GM23338 (cell line): ENCODE measurements at regions not wholly inside any gene's neighbourhood (a gene's known extent, or its start where the extent isn't known, plus 50 kb on each side); places are given as distances from the start of the nearest gene placed in this dataset.

ENCODE experiments used
- ATAC-seq: fragments of 200-7000 bp; cut with Tn5 transposase; 3 replicates; pipeline ENCODE4 v1.9.1; 2020
- DNase-seq: peaks from one replicate; pipeline ENCODE4 v3.0.0-alpha.2; 2015; ENCODE audit warnings: low spot score
- H2AFZ ChIP-seq: fragments of 200-600 bp; sonication (generic); 2 replicates; pipeline ENCODE4 v1.8.0; 2016; ENCODE audit warnings: antibody characterized with exemption, mild to moderate bottlenecking, moderate library complexity
- H3F3A ChIP-seq: fragments of 200-600 bp; sonication (generic); replicated peaks from 2 replicates; pipeline ENCODE4 v1.8.0; 2017; ENCODE audit warnings: antibody characterized with exemption, mixed run types, low read depth
- H3K27ac ChIP-seq: fragments of 200-600 bp; sonication (generic); 2 replicates; pipeline ENCODE4 v1.6.1; 2016; ENCODE audit warnings: low read depth
- H3K27me3 ChIP-seq: fragments of 200-600 bp; sonication (generic); 2 replicates; pipeline ENCODE4 v1.8.0; 2016; ENCODE audit warnings: mild to moderate bottlenecking, mixed run types, moderate library complexity; ENCODE audit not compliant: insufficient read depth
- H3K36me3 ChIP-seq: fragments of 200-600 bp; sonication (generic); 2 replicates; pipeline ENCODE4 v1.8.0; 2016; ENCODE audit warnings: mild to moderate bottlenecking; ENCODE audit not compliant: insufficient read depth
- H3K4me1 ChIP-seq: fragments of 200-600 bp; sonication (generic); 2 replicates; pipeline ENCODE4 v1.8.0; 2016; ENCODE audit warnings: mild to moderate bottlenecking, moderate library complexity; ENCODE audit not compliant: insufficient read depth
- H3K4me2 ChIP-seq: fragments of 200-600 bp; sonication (generic); 2 replicates; pipeline ENCODE4 v1.7.1; 2017; ENCODE audit warnings: mixed run types
- H3K4me3 ChIP-seq: fragments of 200-600 bp; sonication (generic); 2 replicates; pipeline ENCODE4 v1.6.1; 2016; ENCODE audit warnings: mixed run types
- H3K79me2 ChIP-seq: fragments of 200-600 bp; sonication (generic); replicated peaks from 2 replicates; pipeline ENCODE4 v1.8.0; 2017; ENCODE audit warnings: mild to moderate bottlenecking; ENCODE audit not compliant: insufficient read depth
- H3K9me2 ChIP-seq: fragments of 200-600 bp; sonication (generic); 2 replicates; pipeline ENCODE4 v1.8.0; 2017; ENCODE audit not compliant: insufficient read depth
- H4K20me1 ChIP-seq: fragments of 200-600 bp; sonication (generic); replicated peaks from 2 replicates; pipeline ENCODE4 v1.8.0; 2017; ENCODE audit warnings: mild to moderate bottlenecking; ENCODE audit not compliant: insufficient read depth
- H3K27ac Mint-ChIP-seq: 2 replicates; pipeline ENCODE4 v1.8.0; 2020; ENCODE audit warnings: inconsistent platforms, mild to moderate bottlenecking, moderate library complexity, mixed read lengths
- H3K27me3 Mint-ChIP-seq: 3 replicates; pipeline ENCODE4 v1.8.0; 2022; ENCODE audit warnings: low read depth, mild to moderate bottlenecking, moderate library complexity, mixed read lengths, inconsistent platforms; ENCODE audit not compliant: insufficient read depth, poor library complexity
- H3K36me3 Mint-ChIP-seq: 3 replicates; pipeline ENCODE4 v1.8.0; 2021; ENCODE audit warnings: low read depth, mild to moderate bottlenecking, inconsistent platforms, moderate library complexity, mixed read lengths
- H3K4me1 Mint-ChIP-seq: 3 replicates; pipeline ENCODE4 v1.8.0; 2020; ENCODE audit warnings: mild to moderate bottlenecking, inconsistent platforms, mixed read lengths
- H3K4me3 Mint-ChIP-seq: 3 replicates; pipeline ENCODE4 v1.8.0; 2021; ENCODE audit warnings: moderate library complexity, mild to moderate bottlenecking, inconsistent platforms, mixed read lengths
- H3K9me3 Mint-ChIP-seq: 3 replicates; pipeline ENCODE4 v1.8.0; 2020; ENCODE audit warnings: moderate library complexity, mild to moderate bottlenecking, inconsistent platforms, mixed read lengths
- CREB1 ChIP-seq: fragments of 250-450 bp; sonication (Bioruptor Pico); IDR thresholded peaks from 2 replicates; pipeline ENCODE4 v1.5.0; 2020; ENCODE audit warnings: low read depth, mild to moderate bottlenecking, moderate library complexity
- ETS1 ChIP-seq: IDR thresholded peaks from 2 replicates; pipeline ENCODE4 v1.6.1; 2016; ENCODE audit warnings: antibody characterized with exemption
- EZH2phosphoT487 ChIP-seq: fragments of 200-600 bp; sonication (generic); IDR thresholded peaks from one replicate; pipeline ENCODE4 v1.8.1; 2018; ENCODE audit warnings: antibody characterized with exemption; ENCODE audit not compliant: unreplicated experiment
- NANOG ChIP-seq: IDR thresholded peaks from 2 replicates; pipeline ENCODE4 v1.6.1; 2016; ENCODE audit warnings: antibody characterized with exemption, borderline replicate concordance
- REST ChIP-seq: IDR thresholded peaks from one replicate; pipeline ENCODE4 v1.6.1; 2018; ENCODE audit warnings: antibody characterized with exemption; ENCODE audit not compliant: unreplicated experiment
- STAT1 ChIP-seq: IDR thresholded peaks from one replicate; pipeline ENCODE4 v1.6.1; 2016; ENCODE audit warnings: antibody characterized with exemption; ENCODE audit not compliant: unreplicated experiment
- ZNF114 ChIP-seq: fragments of 250-450 bp; sonication (Bioruptor Pico); IDR thresholded peaks from 2 replicates; pipeline ENCODE4 v1.5.0; 2020; ENCODE audit warnings: mild to moderate bottlenecking, moderate library complexity
- ZNF331 ChIP-seq: fragments of 250-450 bp; sonication (Bioruptor Pico); IDR thresholded peaks from 2 replicates; pipeline ENCODE4 v1.5.0; 2020; ENCODE audit warnings: low read depth, mild to moderate bottlenecking, moderate library complexity
- ZNF462 ChIP-seq: fragments of 250-450 bp; sonication (Bioruptor Pico); IDR thresholded peaks from 2 replicates; pipeline ENCODE4 v1.5.0; 2020; ENCODE audit warnings: mild to moderate bottlenecking, moderate library complexity

- no peaks in the 10 kb centered on the region for H3K9me3 Mint-ChIP-seq
- H3K9me2 ChIP-seq = no peaks in the 10 kb centered on the region
- no peaks in the 10 kb centered on the region for H3K27me3 Mint-ChIP-seq
- no peaks in the 10 kb centered on the region for H3K4me1 ChIP-seq
- no peak for ATAC-seq
- H3K4me1 Mint-ChIP-seq = peaks cover 3% of the 10 kb centered on the region; the same call in 1 of the 3 replicates
- H3K4me3 Mint-ChIP-seq = no peak overlapping the region
- no peak overlapping the region for H3K27ac Mint-ChIP-seq
- no peak overlapping the region for H3K27ac ChIP-seq
- H3K27me3 ChIP-seq = no peaks in the 10 kb centered on the region
- H3K36me3 Mint-ChIP-seq = no peaks in the 10 kb centered on the region
- no peak for TF ChIP-seq NANOG
- TF ChIP-seq CREB1 (CRISPR knock-in tag) = no peak
- TF ChIP-seq ZNF462 = no peak
- no peak for TF ChIP-seq REST
- no peak for TF ChIP-seq EZH2phosphoT487
- no peak for TF ChIP-seq ZNF114
- TF ChIP-seq ZNF331 (CRISPR knock-in tag) = no peak
- TF ChIP-seq ETS1 = no peak
- TF ChIP-seq STAT1 = no peak
- H4K20me1 ChIP-seq = no peaks in the 10 kb centered on the region
- no peak overlapping the region for H3K4me2 ChIP-seq
- H3K36me3 ChIP-seq = no peaks in the 10 kb centered on the region
- DNase-seq = no peak
- H3K4me3 ChIP-seq = no peak overlapping the region
- no peaks in the 10 kb centered on the region for H3K79me2 ChIP-seq
- H3F3A ChIP-seq = no peaks in the 10 kb centered on the region
- no peak overlapping the region for H2AFZ ChIP-seq
Measured at GRCh38 chrX:28278726-28279125, 297.5 kb upstream of the DCAF8L1 start.
